ENCODE measurements at regions not wholly inside any gene's neighbourhood (a gene's known extent, or its start where the extent isn't known, plus 50 kb on each side); places are given as distances from the start of the nearest gene placed in this dataset.

DNA sequence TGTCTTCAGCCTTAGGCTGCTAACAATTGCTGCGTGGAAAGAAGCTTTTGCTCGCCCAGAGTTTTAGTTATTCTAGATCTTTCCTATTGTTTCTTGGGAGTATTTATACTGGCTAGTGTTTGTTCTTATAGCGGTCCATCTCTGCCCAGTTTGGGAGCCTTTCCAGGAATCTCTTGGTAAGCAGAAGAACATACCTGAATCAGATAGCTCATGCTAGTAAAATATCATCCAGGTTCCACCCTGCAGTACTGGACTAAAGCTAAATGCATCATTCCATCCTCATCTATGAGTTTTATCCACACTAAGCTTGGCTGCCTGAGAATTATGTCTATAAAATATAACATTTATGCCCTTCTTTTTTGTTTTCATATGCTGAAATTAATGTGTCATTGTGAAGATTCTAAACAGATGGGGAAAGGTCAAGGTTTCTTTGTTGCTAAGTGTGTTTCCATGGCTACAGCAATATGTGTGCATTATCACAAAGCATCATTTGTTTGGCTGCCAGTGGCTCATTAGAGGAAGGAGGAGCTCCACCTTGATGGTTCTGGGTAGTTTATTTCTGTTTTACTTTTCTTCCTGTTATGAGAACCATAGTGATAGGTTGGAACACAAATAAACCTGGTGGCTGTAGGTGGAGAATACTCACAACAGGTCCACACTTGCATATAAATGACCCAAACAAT, 182.8 kb downstream of the PIK3C3 start:
- no peak for DNase-seq (ENCODE audit: low read depth, low spot score)

DNA sequence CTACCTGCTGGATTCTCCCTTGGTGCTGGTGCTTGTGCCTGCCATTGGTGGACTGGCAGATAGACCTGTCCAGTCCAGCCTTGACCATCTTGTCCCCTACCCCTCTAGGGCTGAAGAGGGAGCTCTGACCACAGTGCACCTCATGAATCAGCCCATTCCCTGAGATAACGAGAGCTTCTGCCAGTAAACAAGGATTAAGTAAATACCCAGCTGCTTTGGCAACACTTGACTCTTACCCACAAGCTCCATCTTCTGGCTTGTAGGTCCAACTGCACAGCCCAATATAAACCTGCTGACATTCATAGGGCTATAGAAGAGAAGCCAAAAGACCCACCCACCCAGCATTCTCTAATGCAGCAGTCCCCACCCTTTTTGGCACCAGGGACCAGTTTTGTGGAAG, 186.4 kb downstream of the PIK3C3 start:
- peak; percentile 12 for DNase-seq (ENCODE audit: low read depth, low spot score)

DNA sequence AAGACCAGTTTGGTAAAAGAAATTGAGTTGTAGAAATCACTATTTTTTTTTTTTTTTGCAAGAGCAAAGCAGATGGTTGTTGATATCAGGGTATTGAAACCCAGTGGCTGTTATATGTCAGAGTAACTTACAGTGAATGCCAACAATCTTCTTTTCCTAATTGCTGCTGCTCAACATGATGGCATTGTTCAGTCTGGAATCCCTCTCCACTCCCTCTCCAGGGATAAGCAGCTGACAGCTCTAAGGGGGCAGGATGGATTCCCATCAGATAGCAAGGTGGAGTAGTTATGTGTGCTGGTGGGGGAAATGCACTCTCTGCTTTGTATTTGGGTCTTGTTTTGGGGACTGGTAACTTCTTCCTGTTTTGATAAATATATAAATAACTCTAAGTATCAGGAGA, 200.0 kb downstream of the PIK3C3 start:
- DNase-seq (ENCODE audit: low read depth, low spot score) = no peak

DNA sequence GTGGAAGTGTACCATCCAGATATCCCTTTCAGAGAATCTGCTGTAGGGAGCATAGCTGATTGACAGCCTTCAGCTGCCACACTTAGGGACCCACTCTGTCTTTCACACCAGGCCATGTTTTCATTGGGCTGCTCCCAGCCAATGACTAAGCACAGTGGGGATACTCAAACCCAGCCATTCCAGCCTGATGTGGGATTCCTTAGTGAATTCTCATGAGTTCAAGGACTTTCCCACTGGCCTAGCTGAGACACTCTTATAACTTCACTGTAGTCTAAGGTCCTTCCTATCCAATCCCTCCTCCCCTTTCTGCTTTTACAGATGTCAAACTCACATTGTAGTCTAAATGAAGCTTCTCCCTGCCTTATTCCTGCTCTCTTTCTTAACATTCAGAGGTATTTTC, 201.2 kb downstream of the PIK3C3 start:
- DNase-seq (ENCODE audit: low read depth, low spot score) = no peak

DNA sequence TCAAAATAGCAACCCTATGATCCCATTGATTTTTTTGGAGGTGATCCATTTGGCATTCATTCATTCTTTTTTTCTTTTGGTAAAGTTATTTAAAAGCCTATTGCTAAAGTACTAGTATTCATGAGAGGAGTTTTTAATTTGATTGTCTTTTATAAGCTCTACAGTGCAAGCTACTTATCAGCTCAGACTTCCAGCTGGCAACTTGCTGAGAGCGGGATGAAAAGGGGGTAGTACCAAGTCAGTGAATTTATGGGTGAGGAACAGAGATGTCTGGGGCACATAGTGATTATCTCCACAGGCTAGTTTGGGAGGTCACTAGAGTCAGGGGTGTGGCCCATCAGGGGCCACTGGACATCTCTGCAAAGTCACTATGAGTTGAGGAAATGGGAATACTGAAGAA, 202.4 kb downstream of the PIK3C3 start:
- no peak for DNase-seq (ENCODE audit: low read depth, low spot score)

DNA sequence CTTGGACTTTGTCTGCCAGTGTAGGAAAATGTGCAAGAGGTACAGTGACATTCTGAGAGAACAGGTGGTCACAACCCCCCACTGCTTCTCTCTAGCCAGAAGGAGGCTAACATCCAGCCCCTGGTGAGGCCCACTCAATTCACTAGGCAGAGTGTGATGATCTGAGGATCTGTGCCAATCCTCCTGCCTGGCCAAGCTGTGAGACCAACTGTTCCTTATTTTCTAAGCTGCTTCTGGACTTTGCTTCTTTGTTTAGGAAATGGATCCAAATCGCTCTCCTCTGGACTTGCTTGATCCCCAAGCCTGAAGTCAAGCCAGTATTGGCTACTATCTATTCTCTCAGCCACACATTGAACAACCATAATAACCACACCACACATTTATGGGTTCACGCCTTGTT, 202.8 kb downstream of the PIK3C3 start:
- DNase-seq (ENCODE audit: low read depth, low spot score) = no peak

DNA sequence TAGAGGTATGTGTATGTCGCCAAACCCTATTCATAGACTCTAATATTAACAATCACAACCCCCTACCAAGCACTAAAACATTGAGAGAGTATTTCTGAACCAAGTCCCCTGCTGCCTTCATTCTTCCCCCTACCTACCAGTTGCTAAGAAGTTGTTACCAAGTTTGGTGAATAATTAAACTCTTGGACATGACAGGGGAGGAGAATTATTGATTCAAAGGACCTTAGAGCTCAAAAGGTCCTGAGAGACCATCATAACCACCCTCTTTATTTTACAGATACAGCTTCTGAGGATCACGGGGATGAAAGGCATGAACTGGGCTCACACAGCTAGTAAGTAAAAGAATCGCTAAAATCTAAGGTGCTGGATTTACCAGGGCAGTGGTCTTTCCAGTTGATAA, 204.1 kb downstream of the PIK3C3 start:
- no peak for DNase-seq (ENCODE audit: low read depth, low spot score)

DNA sequence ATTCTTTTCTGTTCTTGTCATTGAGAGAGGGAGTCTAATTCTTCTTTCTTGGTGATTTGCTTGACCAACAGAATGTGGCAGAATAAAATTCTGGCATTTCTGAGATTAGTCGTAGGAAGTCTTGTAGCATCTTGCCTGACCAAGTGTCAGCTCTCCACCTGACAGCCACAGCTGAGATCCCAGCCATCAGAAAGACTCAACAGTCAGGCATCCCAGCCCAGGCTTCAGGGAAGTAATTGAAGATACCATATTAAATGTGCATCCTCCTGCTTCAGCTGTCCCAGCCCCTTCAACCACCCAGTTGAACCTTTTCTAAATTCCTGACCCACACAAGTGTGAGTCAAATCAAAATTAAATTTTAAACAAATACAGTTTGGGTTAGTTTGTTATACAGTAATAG, 208.3 kb downstream of the PIK3C3 start:
- no peak for DNase-seq (ENCODE audit: low read depth, low spot score)

DNA sequence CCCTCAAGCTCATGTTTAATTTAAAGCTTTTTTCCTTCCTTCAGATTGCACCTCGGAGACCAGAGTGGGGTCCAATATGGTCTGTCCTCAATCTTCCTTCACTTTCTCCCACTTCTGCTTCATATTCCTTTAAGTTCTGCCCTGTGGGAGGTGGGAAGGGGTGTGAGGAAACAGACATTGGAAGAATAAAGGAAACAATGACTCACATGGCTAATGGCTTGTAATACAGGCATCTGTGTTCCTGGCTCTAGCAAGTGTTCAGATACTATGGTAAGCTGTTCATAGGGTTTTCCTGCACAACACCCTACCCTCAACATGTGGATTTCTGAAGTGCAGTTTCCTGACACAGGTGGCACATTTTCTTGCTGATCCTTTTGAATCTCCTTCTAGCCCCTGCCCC, 209.5 kb downstream of the PIK3C3 start:
- DNase-seq (ENCODE audit: low read depth, low spot score) = no peak

DNA sequence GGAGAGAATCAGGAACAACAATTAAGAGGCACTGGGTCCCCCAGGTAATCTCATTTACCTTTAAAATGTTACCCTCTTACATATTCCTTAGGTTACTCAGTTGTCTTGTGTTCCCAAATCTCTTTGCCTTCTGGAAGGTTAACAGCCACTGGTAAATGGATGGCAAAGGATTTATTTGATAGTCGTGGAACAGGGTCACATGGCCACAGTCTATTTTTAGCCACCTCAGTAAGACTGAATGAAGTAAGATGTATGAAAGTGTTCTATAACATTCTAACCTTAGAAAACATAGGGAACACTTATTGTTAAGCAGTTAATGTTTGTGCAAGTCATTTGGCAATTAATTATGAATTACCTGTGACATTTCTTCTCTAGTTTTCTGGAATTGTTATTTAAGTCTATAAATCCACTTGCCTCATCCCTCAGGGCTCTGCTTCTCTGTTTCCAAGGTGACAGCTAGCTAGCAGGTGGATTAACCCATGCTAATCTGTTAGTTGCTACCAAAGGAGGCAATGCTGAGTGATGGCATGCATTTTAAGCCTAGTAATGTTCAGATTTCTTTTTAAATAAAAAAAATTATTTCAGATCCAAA, 211.0 kb downstream of the PIK3C3 start:
- no peak for DNase-seq (ENCODE audit: low read depth, low spot score)

DNA sequence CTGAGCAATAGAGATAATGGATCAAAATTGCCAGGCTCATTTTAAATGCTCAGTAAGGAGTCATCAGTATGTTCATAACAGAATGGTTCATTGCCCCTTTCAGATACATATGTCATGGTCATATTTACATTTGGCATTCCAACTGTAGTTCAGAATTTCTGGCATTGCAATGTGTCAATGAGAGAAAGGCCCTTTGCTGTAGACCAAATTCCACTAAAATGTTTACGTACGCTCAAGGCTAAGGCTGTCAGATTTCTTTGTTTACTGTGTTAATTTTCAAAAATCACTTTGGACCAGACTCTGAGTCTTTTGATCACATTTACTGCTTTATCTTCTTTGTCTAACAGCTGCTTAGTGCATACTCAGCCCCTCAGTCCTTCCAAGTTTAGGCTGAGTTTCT, 213.5 kb downstream of the PIK3C3 start:
- no peak for DNase-seq (ENCODE audit: low read depth, low spot score)

DNA sequence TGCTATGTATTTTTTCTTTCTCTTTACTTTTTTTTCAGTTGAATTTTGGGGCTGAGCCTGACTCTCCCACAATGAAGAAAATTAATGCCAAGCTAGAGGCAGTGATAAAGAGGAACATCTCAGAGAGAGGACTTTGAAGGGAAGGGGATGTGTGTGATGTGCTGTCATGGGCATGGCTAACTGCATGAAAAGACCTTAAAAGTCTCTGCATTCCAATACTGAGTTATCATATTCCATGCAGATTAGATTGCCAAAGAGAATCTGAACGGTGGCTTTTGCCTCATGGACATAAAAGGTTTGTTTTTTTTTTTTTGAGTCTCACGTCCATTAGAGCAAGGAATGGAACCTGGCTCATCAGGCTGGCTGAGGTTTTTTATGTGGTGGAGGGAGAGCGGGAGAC, 213.9 kb downstream of the PIK3C3 start:
- no peak for DNase-seq (ENCODE audit: low read depth, low spot score)

DNA sequence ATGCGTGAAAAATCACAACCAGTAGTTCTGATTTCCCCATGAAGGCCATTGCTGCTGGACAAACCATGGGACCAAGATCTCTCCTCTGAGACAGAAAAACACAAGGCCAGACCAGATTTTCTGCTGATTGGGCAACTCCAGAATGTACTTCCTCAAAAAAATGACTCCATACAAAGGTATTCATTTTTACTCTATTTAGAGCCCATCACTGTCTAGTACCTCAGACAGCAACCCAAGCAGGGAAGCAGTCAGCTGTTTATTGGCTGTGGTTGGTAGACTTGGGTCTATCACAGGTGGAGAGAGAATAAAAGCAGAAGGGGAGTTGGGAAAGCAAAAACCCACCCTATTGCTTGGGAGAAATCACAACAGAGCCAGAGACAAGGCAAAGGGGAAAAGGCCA, 219.9 kb downstream of the PIK3C3 start:
- peak; percentile 5 for DNase-seq (ENCODE audit: low read depth, low spot score)

DNA sequence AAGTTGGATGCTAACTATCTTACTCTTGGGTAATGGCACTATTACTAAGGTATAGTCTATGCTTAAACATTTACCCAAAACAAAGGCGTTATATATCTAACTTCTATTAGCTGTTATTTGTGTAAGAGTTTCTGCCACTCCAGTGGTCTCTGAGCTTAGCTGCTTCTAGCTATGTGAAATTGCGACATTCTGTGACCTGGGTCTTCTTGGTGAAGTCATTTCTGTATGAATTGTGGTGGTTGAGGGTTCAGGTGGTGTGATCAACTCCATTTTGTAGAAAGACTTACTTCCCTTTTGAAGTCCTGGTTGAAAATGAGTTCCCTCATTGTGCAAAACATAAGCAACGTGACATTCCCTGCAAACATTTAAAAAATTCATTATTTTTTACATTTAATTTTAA, 221.6 kb downstream of the PIK3C3 start:
- no peak for DNase-seq (ENCODE audit: low read depth, low spot score)

DNA sequence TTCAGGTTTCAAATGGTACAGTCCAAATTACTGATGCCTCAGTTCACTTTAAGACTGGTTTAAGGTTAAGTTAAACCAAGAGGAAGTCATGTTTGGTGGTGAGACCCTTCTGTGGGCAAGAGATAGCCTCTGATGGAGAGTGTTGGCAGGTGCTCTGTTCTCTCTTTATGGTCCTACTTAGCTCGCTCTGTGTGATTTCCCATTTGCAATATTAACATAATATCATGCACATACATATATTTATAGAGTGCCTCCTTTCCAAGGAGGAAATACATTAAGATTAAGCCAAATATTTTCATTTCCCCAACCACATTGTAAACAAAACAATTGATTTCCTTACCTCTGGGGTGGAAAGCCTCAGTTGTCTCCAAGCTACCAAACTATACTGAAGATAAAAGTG, 222.4 kb downstream of the PIK3C3 start:
- DNase-seq (ENCODE audit: low read depth, low spot score) = no peak

DNA sequence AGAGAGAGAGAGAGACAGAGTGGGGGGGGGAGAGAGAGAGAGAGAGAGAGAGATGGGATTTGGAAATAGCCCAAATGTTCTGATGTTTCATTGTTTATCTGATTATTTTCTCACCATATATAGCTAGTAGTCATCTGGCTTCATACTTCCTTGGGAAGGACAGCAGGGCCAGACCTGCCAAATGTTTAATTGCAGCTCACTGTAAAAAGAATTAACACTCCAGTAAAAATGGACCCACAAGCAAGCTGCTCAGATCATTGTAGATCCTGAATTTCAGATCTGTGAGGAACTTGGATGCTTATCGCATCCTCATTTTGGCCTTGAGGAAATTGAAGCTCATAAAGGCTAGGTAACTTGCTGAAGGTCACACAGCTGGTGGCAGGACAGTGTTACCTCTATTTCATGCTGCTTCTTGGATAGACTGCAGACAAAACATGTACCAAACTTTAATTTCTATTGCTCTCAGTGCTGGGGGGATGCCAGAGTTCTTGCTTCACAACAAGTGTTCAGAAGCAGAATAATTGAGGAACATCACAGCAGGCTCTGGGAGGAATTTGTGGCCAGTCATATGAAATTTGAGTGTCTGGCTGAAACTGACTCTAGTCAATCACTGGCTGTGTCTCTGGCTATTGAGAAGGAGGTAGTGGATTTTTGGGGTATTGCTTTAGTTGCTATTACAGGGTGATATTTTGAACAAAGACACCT, 223.5 kb downstream of the PIK3C3 start:
- no peak for DNase-seq (ENCODE audit: low read depth, low spot score)

DNA sequence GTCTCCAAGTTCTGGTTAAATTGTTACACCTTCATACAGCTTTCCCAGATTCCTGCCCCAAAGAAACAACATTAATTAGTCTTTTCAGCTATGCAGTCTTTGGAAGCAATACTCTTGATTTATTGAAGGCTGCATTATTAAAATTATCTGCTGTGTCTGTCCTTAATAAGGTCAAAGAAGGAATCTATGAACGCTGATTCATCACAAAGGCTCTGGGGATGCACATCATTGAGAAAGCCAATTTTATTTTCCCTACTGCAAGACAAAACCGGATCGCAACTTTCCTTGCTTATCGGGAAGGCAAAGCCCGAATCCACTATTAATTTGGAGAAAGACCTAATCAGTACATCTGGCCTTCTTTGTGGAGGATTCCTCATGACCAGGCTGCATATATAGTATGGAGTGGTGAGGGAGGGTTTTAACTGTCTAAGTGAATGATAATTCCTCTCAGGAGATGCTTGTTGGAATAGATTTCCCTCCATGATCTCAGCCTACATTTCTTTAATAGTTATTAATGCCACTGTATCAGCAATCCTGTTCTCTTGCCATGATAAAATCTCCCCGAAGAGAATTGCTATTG, 224.6 kb downstream of the PIK3C3 start:
- no peak for DNase-seq (ENCODE audit: low read depth, low spot score)

DNA sequence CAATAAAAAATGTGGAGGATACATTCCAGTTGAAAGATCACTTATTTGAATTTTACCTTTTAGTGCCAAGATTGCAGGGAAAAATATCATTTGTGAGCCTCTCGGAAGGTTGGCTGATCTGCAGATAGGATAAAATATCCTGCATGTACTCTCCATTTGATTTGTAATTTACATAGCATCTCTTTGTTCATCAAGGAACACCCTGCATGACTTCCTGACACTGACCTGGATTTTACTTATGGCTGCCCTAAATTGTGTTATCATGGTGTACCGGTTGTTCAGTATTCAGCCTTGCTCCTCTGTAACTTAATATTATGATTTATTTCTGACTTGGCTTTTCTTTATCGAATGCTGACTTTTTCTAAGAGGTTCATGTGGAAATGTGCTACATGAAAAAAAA, 226.4 kb downstream of the PIK3C3 start:
- DNase-seq (ENCODE audit: low read depth, low spot score) = no peak

DNA sequence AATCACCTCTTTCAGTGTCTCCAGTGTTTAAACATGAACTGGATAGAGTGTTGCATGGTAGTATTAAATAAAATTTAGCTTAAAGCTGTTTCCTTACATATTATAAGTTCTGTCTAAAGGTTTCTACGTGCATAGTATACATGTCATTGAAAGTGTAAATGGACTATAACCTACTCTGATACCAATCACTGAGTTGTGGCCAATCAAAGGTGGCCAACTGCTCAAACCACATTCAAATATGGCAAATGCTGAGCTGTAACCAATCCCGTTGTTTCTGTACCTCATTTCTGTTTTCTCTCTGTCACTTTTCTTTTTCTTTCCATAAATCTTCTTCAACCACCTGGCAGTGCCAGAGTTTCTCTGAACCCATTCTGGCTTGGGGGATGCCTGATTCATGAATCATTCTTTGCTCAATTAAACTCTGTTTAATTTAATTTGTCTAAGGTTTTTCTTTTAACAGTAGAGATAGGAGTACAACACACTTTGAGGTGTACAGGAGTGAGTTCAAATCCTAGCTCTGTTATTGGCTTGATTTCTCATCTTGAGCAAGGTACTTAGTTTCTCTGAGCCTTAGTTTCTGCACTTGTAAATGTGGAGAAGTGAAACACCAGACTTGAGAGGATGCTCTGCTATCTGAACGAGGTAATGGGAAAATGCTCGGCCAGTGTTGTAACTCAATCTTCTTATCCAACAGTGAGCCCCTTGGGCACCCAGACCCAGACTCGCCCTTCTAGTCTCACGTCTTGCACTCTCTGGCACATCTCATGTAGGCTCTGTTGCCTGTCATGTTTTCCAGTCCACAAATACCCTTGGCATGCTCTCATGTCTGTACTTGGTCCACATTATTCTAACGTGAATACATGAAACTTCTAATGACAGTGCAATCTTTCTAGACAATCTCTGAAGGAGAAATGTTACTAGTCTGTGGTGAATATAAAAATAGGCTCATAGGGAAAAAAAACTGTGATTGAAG, 228.0 kb downstream of the PIK3C3 start:
- no peak for DNase-seq (ENCODE audit: low read depth, low spot score)

DNA sequence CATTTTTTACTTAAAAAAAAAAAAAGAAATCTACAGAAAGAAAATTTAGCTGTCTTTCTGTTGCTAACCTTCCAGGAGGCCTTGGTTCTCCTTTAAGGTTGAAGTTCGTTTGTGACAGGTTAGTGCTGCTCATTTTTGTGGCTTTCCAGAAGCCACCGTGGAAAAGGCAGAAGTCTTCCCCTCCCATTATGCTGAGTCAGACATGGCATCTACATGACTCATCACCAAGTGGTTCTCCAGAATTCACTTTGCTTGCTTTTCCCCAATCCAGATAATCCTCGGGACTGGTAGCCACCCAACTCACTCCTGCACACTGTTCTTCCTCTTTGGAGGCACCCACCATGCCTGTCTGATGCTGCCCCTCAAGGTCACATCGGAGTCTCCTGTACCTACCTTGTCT, 228.7 kb downstream of the PIK3C3 start:
- DNase-seq (ENCODE audit: low read depth, low spot score) = peak; percentile 14

DNA sequence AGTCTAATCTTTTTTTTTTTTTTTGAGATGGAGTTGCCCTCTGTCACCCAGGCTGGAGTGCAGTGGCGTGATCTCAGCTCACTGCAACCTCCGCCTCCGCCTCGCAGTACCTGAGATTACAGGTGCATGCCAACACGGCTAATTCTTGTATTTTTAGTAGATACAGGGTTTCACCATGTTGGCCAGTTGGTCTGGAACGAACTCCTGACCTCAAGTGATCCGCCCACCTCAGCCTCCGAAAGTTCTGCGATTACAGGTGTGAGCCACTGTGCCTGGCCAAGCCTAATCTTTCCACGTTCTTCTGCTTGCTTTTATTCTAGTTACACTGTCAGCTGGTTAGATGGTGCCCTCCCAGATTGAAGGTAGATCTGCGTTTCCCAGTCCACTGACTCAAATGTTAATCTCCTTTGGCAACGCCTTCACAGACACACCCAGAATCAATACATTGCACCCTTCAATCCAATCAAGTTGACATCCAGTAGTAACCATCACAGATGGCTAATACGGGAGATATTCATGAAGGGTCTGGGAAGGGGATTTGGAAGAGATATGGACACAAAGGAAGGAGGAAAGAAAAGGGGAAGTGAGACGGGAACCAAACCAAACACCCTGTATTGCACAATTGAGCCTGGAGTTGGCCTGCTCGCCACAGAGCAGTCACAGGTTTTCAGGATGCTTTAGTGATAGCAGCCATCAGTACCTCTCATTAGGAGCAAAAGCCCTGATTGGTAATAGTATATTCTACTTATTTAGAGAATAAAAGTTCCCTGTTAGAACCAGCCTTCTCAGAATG, 229.8 kb downstream of the PIK3C3 start:
- no peak for DNase-seq (ENCODE audit: low read depth, low spot score)
